ENCODE measurements at regions not wholly inside any gene's neighbourhood (a gene's known extent, or its start where the extent isn't known, plus 50 kb on each side); places are given as distances from the start of the nearest gene placed in this dataset.

DNA sequence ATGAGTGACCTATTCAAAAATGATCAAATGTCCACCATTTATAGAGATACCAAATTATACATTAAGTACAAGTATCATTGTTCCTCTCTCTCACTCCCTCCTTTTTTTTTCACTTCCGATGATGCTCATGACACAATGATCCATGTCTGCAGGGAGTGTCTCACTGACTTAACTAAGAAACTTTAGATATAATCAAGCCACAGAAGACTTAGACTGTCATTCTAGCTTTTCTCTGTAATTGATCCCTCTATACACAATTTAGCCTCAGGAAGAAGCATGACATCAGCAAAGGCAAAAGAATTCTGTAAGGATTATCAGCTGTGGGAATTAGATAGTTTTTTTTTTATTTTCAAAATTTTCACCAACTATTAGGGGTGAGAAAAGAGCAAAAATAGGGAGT is 734.9 kb upstream of the PCDH9 start:
- no peak for TF ChIP-seq POLR2A (IDR thresholded peaks at IDR 0.05)
- TF ChIP-seq, protein P1, sequence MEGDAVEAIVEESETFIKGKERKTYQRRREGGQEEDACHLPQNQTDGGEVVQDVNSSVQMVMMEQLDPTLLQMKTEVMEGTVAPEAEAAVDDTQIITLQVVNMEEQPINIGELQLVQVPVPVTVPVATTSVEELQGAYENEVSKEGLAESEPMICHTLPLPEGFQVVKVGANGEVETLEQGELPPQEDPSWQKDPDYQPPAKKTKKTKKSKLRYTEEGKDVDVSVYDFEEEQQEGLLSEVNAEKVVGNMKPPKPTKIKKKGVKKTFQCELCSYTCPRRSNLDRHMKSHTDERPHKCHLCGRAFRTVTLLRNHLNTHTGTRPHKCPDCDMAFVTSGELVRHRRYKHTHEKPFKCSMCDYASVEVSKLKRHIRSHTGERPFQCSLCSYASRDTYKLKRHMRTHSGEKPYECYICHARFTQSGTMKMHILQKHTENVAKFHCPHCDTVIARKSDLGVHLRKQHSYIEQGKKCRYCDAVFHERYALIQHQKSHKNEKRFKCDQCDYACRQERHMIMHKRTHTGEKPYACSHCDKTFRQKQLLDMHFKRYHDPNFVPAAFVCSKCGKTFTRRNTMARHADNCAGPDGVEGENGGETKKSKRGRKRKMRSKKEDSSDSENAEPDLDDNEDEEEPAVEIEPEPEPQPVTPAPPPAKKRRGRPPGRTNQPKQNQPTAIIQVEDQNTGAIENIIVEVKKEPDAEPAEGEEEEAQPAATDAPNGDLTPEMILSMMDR (IDR thresholded peaks at IDR 0.05): no peak

All from heart left ventricle (tissue), 13 donors.